Spinal cord (tissue), 9 donors: ENCODE measurements at regions not wholly inside any gene's neighbourhood (a gene's known extent, or its start where the extent isn't known, plus 50 kb on each side); places are given as distances from the start of the nearest gene placed in this dataset.

Source experiments
- DNase-seq, 6 donors: peaks; one replicate each; pipeline versions ENCODE4 v3.0.0 to v3.0.0-alpha.2; 2013 to 2015; ENCODE audit warnings: low spot score in 6 of 6, low read depth in 4 of 6
- H3K27ac ChIP-seq: one replicate; pipeline ENCODE4 v1.5.1; 2013; ENCODE audit warnings: low read depth, low read length, control low read depth
- H3K27me3 ChIP-seq: one replicate; pipeline ENCODE4 v1.6.1; 2013; ENCODE audit warnings: low read length; ENCODE audit not compliant: control insufficient read depth, insufficient read depth
- H3K36me3 ChIP-seq: one replicate; pipeline ENCODE4 v1.6.1; 2013; ENCODE audit warnings: low read length; ENCODE audit not compliant: control insufficient read depth, insufficient read depth
- H3K4me1 ChIP-seq: one replicate; pipeline ENCODE4 v1.6.1; 2013; ENCODE audit warnings: low read length; ENCODE audit not compliant: control insufficient read depth, insufficient read depth
- H3K4me3 ChIP-seq: one replicate; pipeline ENCODE4 v1.5.1; 2013; ENCODE audit warnings: low read depth, low read length, control low read depth
- H3K9me3 ChIP-seq: one replicate; pipeline ENCODE4 v1.6.1; 2013; ENCODE audit warnings: low read length; ENCODE audit not compliant: control insufficient read depth, insufficient read depth
- WGBS: methylation state at CpG from one replicate; pipeline ENCODE4 v1.1.5; 2013; ENCODE audit warnings: missing lambda C conversion rate; ENCODE audit not compliant: insufficient coverage; 5-methylcytosine and 5-hydroxymethylcytosine counted together
- donor health status: healthy.

- no peaks in the 10 kb centered on the region for H3K36me3 ChIP-seq
- H3K27ac ChIP-seq: no peak overlapping the region
- no peak overlapping the region for H3K4me3 ChIP-seq
- DNase-seq: no peak
- WGBS: 100% methylated on average over 1 of the region's 3 CpGs
- H3K4me1 ChIP-seq: peaks cover 3% of the 10 kb centered on the region
- H3K9me3 ChIP-seq: no peaks in the 10 kb centered on the region
- H3K27me3 ChIP-seq: no peaks in the 10 kb centered on the region
Measured at GRCh38 chr10:3533296-3533695, 251.7 kb downstream of the KLF6 start.

GRCh38 chr10:3532644-3533043 lies 252.4 kb downstream of the KLF6 start:
- Histone ChIP-seq H3K9me3 (no peaks in the 10 kb centered on the region), H3K4me1 (no peaks in the 10 kb centered on the region), H3K27ac (no peak overlapping the region), H3K4me3 (no peak overlapping the region), H3K27me3 (no peaks in the 10 kb centered on the region), H3K36me3 (no peaks in the 10 kb centered on the region)
- DNase-seq: no peak
- WGBS: 94% methylated on average over 12 of the region's 12 CpGs

- no peak overlapping the region for H3K4me3 ChIP-seq
- H3K9me3 ChIP-seq: no peaks in the 10 kb centered on the region
- no peak overlapping the region for H3K27ac ChIP-seq
- no peaks in the 10 kb centered on the region for H3K4me1 ChIP-seq
- WGBS: 95% methylated on average over 3 of the region's 5 CpGs
- no peak for DNase-seq
- H3K27me3 ChIP-seq: no peaks in the 10 kb centered on the region
- H3K36me3 ChIP-seq: no peaks in the 10 kb centered on the region
Measured at GRCh38 chr10:3531670-3532069, 253.3 kb downstream of the KLF6 start.

- no peaks in the 10 kb centered on the region for H3K36me3 ChIP-seq
- WGBS: 91% methylated on average over 12 of the region's 16 CpGs
- no peaks in the 10 kb centered on the region for H3K4me1 ChIP-seq
- no peak for DNase-seq
- no peak overlapping the region for H3K4me3 ChIP-seq
- H3K27ac ChIP-seq: no peak overlapping the region
- H3K27me3 ChIP-seq: no peaks in the 10 kb centered on the region
- H3K9me3 ChIP-seq: no peaks in the 10 kb centered on the region
Measured at GRCh38 chr10:3530783-3531645, 254.0 kb downstream of the KLF6 start.

GRCh38 chr10:3530346-3530745 lies 254.7 kb downstream of the KLF6 start:
- 94% methylated on average over 8 of the region's 13 CpGs for WGBS
- Histone ChIP-seq H3K9me3 (no peaks in the 10 kb centered on the region), H3K27me3 (no peaks in the 10 kb centered on the region), H3K36me3 (no peaks in the 10 kb centered on the region), H3K4me3 (no peak overlapping the region), H3K4me1 (no peaks in the 10 kb centered on the region), H3K27ac (no peak overlapping the region)
- no peak for DNase-seq

- Histone ChIP-seq H3K4me1 (no peaks in the 10 kb centered on the region), H3K9me3 (no peaks in the 10 kb centered on the region), H3K36me3 (no peaks in the 10 kb centered on the region), H3K27ac (no peak overlapping the region), H3K4me3 (no peak overlapping the region), H3K27me3 (no peaks in the 10 kb centered on the region)
- no peak for DNase-seq
- WGBS: 95% methylated on average over 11 of the region's 11 CpGs
Measured at GRCh38 chr10:3529691-3530090, 255.3 kb downstream of the KLF6 start.

- Histone ChIP-seq H3K27ac (no peak overlapping the region), H3K4me1 (no peaks in the 10 kb centered on the region), H3K9me3 (no peaks in the 10 kb centered on the region), H3K27me3 (no peaks in the 10 kb centered on the region), H3K36me3 (no peaks in the 10 kb centered on the region), H3K4me3 (no peak overlapping the region)
- no peak for DNase-seq
- WGBS: 93% methylated on average over 3 of the region's 10 CpGs
Measured at GRCh38 chr10:3528823-3529403, 256.1 kb downstream of the KLF6 start.

GRCh38 chr10:3528271-3528670 lies 256.7 kb downstream of the KLF6 start:
- H3K36me3 ChIP-seq: no peaks in the 10 kb centered on the region
- no peak for DNase-seq
- H3K4me1 ChIP-seq: no peaks in the 10 kb centered on the region
- H3K27me3 ChIP-seq: no peaks in the 10 kb centered on the region
- no peak overlapping the region for H3K27ac ChIP-seq
- H3K9me3 ChIP-seq: no peaks in the 10 kb centered on the region
- no peak overlapping the region for H3K4me3 ChIP-seq
- 100% methylated on average over 3 of the region's 3 CpGs for WGBS

- H3K36me3 ChIP-seq: no peaks in the 10 kb centered on the region
- no peaks in the 10 kb centered on the region for H3K4me1 ChIP-seq
- H3K4me3 ChIP-seq: no peak overlapping the region
- no peak overlapping the region for H3K27ac ChIP-seq
- DNase-seq: peak in 1 of 6 donors; percentile 57
- H3K27me3 ChIP-seq: no peaks in the 10 kb centered on the region
- no peaks in the 10 kb centered on the region for H3K9me3 ChIP-seq
- 100% methylated on average over 1 of the region's 5 CpGs for WGBS
Measured at GRCh38 chr10:3527869-3528268, 257.1 kb downstream of the KLF6 start.
